ENCODE measurements at regions not wholly inside any gene's neighbourhood (a gene's known extent, or its start where the extent isn't known, plus 50 kb on each side); places are given as distances from the start of the nearest gene placed in this dataset.

DNA sequence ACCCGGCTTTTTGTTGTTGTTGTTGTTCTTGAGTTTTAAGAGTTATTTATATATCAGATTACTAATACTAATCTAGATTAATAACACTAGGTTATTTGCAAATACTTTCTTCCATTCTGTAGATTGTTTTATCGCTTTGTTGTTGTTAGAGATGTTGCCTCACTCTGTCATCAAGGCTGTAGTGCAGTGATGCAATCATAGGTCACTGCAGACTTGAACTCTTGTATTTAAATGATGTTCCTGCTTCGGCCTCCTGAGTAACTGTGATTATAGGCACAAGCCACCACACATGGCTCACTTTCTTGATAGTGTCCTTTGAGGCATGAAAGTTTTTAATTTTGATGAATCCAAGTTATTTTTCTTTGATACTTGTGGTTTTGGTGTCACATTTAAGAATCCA, 129.0 kb downstream of the VSIG4 start:
- no peaks in the 10 kb centered on the region for H3K4me1 ChIP-seq (ENCODE audit: control insufficient read depth, extremely low read depth, insufficient read depth, low read length)
- FAIRE-seq (no peak), DNase-seq (ENCODE audit: low read depth, low spot score) (no peak)
- H3K27me3 ChIP-seq (ENCODE audit: control insufficient read depth in 2 of 2, insufficient read depth in 2 of 2, low read length in 2 of 2), result no peaks in the 10 kb centered on the region
- no peaks in the 10 kb centered on the region for H3K79me2 ChIP-seq (ENCODE audit: control insufficient read depth, insufficient read depth, low read length)
- no peak overlapping the region for H3K4me2 ChIP-seq (ENCODE audit: insufficient read depth, low read length)
- intact Hi-C loops (cut with micrococcal nuclease), result no loop called here
- CTCF ChIA-PET, result no interaction called here
- no peaks in the 10 kb centered on the region for H3K9me3 ChIP-seq (replicated peaks; ENCODE audit: control insufficient read depth, insufficient read depth, low read length)
- no peaks in the 10 kb centered on the region for H3K9me1 ChIP-seq (replicated peaks; ENCODE audit: control insufficient read depth, extremely low read depth, insufficient read depth, low read length)
- no peak overlapping the region for H3K9ac ChIP-seq (replicated peaks; ENCODE audit: extremely low read depth, insufficient read depth, low read length)
- TF ChIP-seq MAX (IDR thresholded peaks at IDR 0.05; ENCODE audit: insufficient read depth, insufficient read length) (no peak), MYC (IDR thresholded peaks at IDR 0.05; ENCODE audit: low read depth, low read length) (no peak), POLR2A (IDR thresholded peaks at IDR 0.05; ENCODE audit: low read depth, low read length) (no peak), EZH2 (IDR thresholded peaks at IDR 0.05; ENCODE audit: borderline replicate concordance, low read depth, low read length, severe bottlenecking) (no peak), POLR2AphosphoS5 (IDR thresholded peaks at IDR 0.05; ENCODE audit: insufficient read depth, low read depth, low read length) (no peak)
- TF ChIP-seq, protein P1, sequence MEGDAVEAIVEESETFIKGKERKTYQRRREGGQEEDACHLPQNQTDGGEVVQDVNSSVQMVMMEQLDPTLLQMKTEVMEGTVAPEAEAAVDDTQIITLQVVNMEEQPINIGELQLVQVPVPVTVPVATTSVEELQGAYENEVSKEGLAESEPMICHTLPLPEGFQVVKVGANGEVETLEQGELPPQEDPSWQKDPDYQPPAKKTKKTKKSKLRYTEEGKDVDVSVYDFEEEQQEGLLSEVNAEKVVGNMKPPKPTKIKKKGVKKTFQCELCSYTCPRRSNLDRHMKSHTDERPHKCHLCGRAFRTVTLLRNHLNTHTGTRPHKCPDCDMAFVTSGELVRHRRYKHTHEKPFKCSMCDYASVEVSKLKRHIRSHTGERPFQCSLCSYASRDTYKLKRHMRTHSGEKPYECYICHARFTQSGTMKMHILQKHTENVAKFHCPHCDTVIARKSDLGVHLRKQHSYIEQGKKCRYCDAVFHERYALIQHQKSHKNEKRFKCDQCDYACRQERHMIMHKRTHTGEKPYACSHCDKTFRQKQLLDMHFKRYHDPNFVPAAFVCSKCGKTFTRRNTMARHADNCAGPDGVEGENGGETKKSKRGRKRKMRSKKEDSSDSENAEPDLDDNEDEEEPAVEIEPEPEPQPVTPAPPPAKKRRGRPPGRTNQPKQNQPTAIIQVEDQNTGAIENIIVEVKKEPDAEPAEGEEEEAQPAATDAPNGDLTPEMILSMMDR (IDR thresholded peaks at IDR 0.05; ENCODE audit: extremely low read depth in 1 of 2, insufficient read depth in 1 of 2, low read depth in 1 of 2, low read length in 2 of 2), result no peak
- H3K4me3 ChIP-seq (replicated peaks in 1 of 3; ENCODE audit: insufficient read depth in 1 of 3, low read depth in 1 of 3, low read length in 3 of 3), result no peak overlapping the region
- dilution Hi-C loops (cut with MboI; ENCODE audit: extremely low pct_ligation_motif_present, low sequenced_read_pairs), result no loop called here
- no TSS peak for BruUV-seq (replicated peaks)
- H3K27ac ChIP-seq (ENCODE audit: insufficient read depth, low read depth, low read length), result no peak overlapping the region
- H4K20me1 ChIP-seq (replicated peaks; ENCODE audit: control insufficient read depth, extremely low read depth, insufficient read depth, low read length), result no peaks in the 10 kb centered on the region
- no peak overlapping the region for H2AFZ ChIP-seq (ENCODE audit: low read depth, low read length)
- POLR2A ChIA-PET, result no interaction called here
- no peaks in the 10 kb centered on the region for H3K36me3 ChIP-seq (ENCODE audit: control insufficient read depth in 2 of 2, extremely low read depth in 1 of 2, insufficient read depth in 2 of 2, low read length in 2 of 2)

DNA sequence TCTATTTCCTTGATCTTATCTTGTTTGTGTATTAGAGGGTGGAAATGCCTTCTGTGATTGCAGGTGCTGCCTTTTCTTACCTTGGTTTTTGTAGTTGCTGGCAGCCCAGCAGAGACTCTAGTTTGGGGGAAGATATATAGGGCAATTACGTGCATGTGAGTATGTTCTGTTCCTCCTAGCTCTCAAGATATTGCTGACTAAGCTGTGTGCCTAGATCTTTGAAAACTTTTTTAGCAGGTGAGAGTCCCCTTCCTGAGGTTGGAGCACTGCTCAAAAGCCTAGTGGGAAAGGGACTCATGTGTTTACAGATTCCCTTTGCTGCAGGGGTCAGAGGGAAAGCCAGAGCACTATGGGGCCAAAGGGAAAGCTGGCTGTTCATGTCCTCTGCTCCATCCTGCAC, 136.1 kb downstream of the VSIG4 start:
- H3K9me3 ChIP-seq (replicated peaks; ENCODE audit: control insufficient read depth, insufficient read depth, low read length), result no peaks in the 10 kb centered on the region
- no peak overlapping the region for H3K9ac ChIP-seq (replicated peaks; ENCODE audit: extremely low read depth, insufficient read depth, low read length)
- no peak overlapping the region for H2AFZ ChIP-seq (ENCODE audit: low read depth, low read length)
- H4K20me1 ChIP-seq (replicated peaks; ENCODE audit: control insufficient read depth, extremely low read depth, insufficient read depth, low read length), result no peaks in the 10 kb centered on the region
- BruUV-seq (replicated peaks), result no TSS peak
- no peak for DNase-seq (ENCODE audit: low read depth, low spot score)
- no peaks in the 10 kb centered on the region for H3K27me3 ChIP-seq (ENCODE audit: control insufficient read depth in 2 of 2, insufficient read depth in 2 of 2, low read length in 2 of 2)
- POLR2A ChIA-PET, result no interaction called here
- dilution Hi-C loops (cut with MboI; ENCODE audit: extremely low pct_ligation_motif_present, low sequenced_read_pairs), result no loop called here
- H3K4me3 ChIP-seq (replicated peaks in 1 of 3; ENCODE audit: insufficient read depth in 1 of 3, low read depth in 1 of 3, low read length in 3 of 3), result no peak overlapping the region
- no peaks in the 10 kb centered on the region for H3K36me3 ChIP-seq (ENCODE audit: control insufficient read depth in 2 of 2, extremely low read depth in 1 of 2, insufficient read depth in 2 of 2, low read length in 2 of 2)
- CTCF ChIA-PET, result no interaction called here
- intact Hi-C loops (cut with micrococcal nuclease), result no loop called here
- H3K4me1 ChIP-seq (ENCODE audit: control insufficient read depth, extremely low read depth, insufficient read depth, low read length), result no peaks in the 10 kb centered on the region
- no peaks in the 10 kb centered on the region for H3K9me1 ChIP-seq (replicated peaks; ENCODE audit: control insufficient read depth, extremely low read depth, insufficient read depth, low read length)
- H3K4me2 ChIP-seq (ENCODE audit: insufficient read depth, low read length), result no peak overlapping the region
- no peak for FAIRE-seq
- H3K27ac ChIP-seq (ENCODE audit: insufficient read depth, low read depth, low read length), result no peak overlapping the region
- TF ChIP-seq GATA2 (IDR thresholded peaks at IDR 0.05; ENCODE audit: insufficient read depth, insufficient read length, low read depth, low read length) (no peak), EZH2 (IDR thresholded peaks at IDR 0.05; ENCODE audit: borderline replicate concordance, low read depth, low read length, severe bottlenecking) (no peak), JUN (IDR thresholded peaks at IDR 0.05; ENCODE audit: borderline replicate concordance, insufficient read depth, insufficient read length, low read depth) (no peak), POLR2A (IDR thresholded peaks at IDR 0.05; ENCODE audit: low read depth, low read length) (no peak), POLR2AphosphoS5 (IDR thresholded peaks at IDR 0.05; ENCODE audit: insufficient read depth, low read depth, low read length) (no peak)
- TF ChIP-seq, protein P1 (IDR thresholded peaks at IDR 0.05; ENCODE audit: extremely low read depth in 1 of 2, insufficient read depth in 1 of 2, low read depth in 1 of 2, low read length in 2 of 2), result no peak
- no peaks in the 10 kb centered on the region for H3K79me2 ChIP-seq (ENCODE audit: control insufficient read depth, insufficient read depth, low read length)
